Trophoblast cell (in vitro differentiated cells and primary cell): ENCODE measurements at regions not wholly inside any gene's neighbourhood (a gene's known extent, or its start where the extent isn't known, plus 50 kb on each side); places are given as distances from the start of the nearest gene placed in this dataset.

Experiments used
- DNase-seq, 2 donors: peaks; one replicate each; pipeline ENCODE4 v3.0.0-alpha.2; 2016
- H2AFZ ChIP-seq: 2 replicates; pipeline ENCODE4 v1.6.1; 2013; ENCODE audit warnings: low read length, moderate library complexity, mild to moderate bottlenecking; ENCODE audit not compliant: insufficient read depth, poor library complexity
- H2AK5ac ChIP-seq: 2 replicates; pipeline ENCODE4 v1.6.1; 2013; ENCODE audit warnings: mild to moderate bottlenecking, low read length
- H2BK120ac ChIP-seq: 2 replicates; pipeline ENCODE4 v1.6.1; 2013; ENCODE audit warnings: low read length, mild to moderate bottlenecking, moderate library complexity; ENCODE audit not compliant: insufficient read depth, poor library complexity
- H2BK12ac ChIP-seq: 2 replicates; pipeline ENCODE4 v1.6.1; 2013; ENCODE audit warnings: mild to moderate bottlenecking, low read length, moderate library complexity
- H2BK5ac ChIP-seq: 2 replicates; pipeline ENCODE4 v1.6.1; 2013; ENCODE audit warnings: low read length, low read depth, moderate library complexity, mild to moderate bottlenecking; ENCODE audit not compliant: poor library complexity
- H3K14ac ChIP-seq: 2 replicates; pipeline ENCODE4 v1.6.1; 2013; ENCODE audit warnings: mild to moderate bottlenecking, low read length
- H3K18ac ChIP-seq: 2 replicates; pipeline ENCODE4 v1.6.1; 2013; ENCODE audit warnings: mild to moderate bottlenecking, low read length
- H3K23ac ChIP-seq: 2 replicates; pipeline ENCODE4 v1.6.1; 2013; ENCODE audit warnings: low read length
- H3K27ac ChIP-seq: 2 replicates; pipeline ENCODE4 v1.5.1; 2013; ENCODE audit warnings: low read depth, mild to moderate bottlenecking, inconsistent platforms, low read length, moderate library complexity
- H3K27me3 ChIP-seq: 2 replicates; pipeline ENCODE4 v1.6.1; 2013; ENCODE audit warnings: inconsistent platforms, mild to moderate bottlenecking, low read length, moderate library complexity; ENCODE audit not compliant: insufficient read depth
- H3K36me3 ChIP-seq, 2 experiments: 1 replicate in 1 of 2; 2 replicates in 1 of 2; pipeline ENCODE4 v1.6.1; 2013; ENCODE audit warnings: low read length in 2 of 2, mild to moderate bottlenecking in 2 of 2, moderate library complexity in 1 of 2; ENCODE audit not compliant: insufficient read depth in 2 of 2, control insufficient read depth in 1 of 2
- H3K4ac ChIP-seq: 2 replicates; pipeline ENCODE4 v1.6.1; 2013; ENCODE audit warnings: low read depth, mild to moderate bottlenecking, low read length, moderate library complexity
- H3K4me1 ChIP-seq, 2 experiments: 1 replicate in 1 of 2; 2 replicates in 1 of 2; pipeline ENCODE4 v1.6.1; 2013; ENCODE audit warnings: low read length in 2 of 2, mild to moderate bottlenecking in 2 of 2, moderate library complexity in 1 of 2; ENCODE audit not compliant: insufficient read depth in 2 of 2, control insufficient read depth in 1 of 2
- H3K4me2 ChIP-seq: 2 replicates; pipeline ENCODE4 v1.6.1; 2013; ENCODE audit warnings: inconsistent platforms, mild to moderate bottlenecking, low read length, moderate library complexity
- H3K4me3 ChIP-seq: 2 replicates; pipeline ENCODE4 v1.5.1; 2013; ENCODE audit warnings: mild to moderate bottlenecking, low read depth, low read length, inconsistent platforms
- H3K79me1 ChIP-seq: one replicate; pipeline ENCODE4 v1.6.1; 2013; ENCODE audit warnings: low read length
- H3K79me2 ChIP-seq: 2 replicates; pipeline ENCODE4 v1.6.1; 2013; ENCODE audit warnings: low read length, mild to moderate bottlenecking; ENCODE audit not compliant: control insufficient read depth, insufficient read depth, poor library complexity
- H3K9ac ChIP-seq: 2 replicates; pipeline ENCODE4 v1.6.1; 2013; ENCODE audit warnings: mild to moderate bottlenecking, low read length
- H3K9me3 ChIP-seq: 2 replicates; pipeline ENCODE4 v1.6.1; 2013; ENCODE audit warnings: low read depth, mild to moderate bottlenecking, control low read depth, inconsistent platforms, low read length; ENCODE audit not compliant: insufficient read depth
- H4K12ac ChIP-seq: 2 replicates; pipeline ENCODE4 v1.6.1; 2013; ENCODE audit warnings: low read depth, mild to moderate bottlenecking, low read length, moderate library complexity
- H4K8ac ChIP-seq: 2 replicates; pipeline ENCODE4 v1.6.1; 2013; ENCODE audit warnings: low read depth, mild to moderate bottlenecking, low read length, moderate library complexity
- H4K91ac ChIP-seq: one replicate; pipeline ENCODE4 v1.6.1; 2013; ENCODE audit warnings: low read depth, mild to moderate bottlenecking, low read length, moderate library complexity
- WGBS: extraction: QIAGEN DNeasy Blood & Tissue Kit; methylation state at CpG from one replicate; pipeline ENCODE4 v1.1.7; 2013; ENCODE audit warnings: missing lambda C conversion rate; ENCODE audit not compliant: insufficient read length, insufficient coverage; ENCODE audit errors: extremely low coverage; 5-methylcytosine and 5-hydroxymethylcytosine counted together

DNA sequence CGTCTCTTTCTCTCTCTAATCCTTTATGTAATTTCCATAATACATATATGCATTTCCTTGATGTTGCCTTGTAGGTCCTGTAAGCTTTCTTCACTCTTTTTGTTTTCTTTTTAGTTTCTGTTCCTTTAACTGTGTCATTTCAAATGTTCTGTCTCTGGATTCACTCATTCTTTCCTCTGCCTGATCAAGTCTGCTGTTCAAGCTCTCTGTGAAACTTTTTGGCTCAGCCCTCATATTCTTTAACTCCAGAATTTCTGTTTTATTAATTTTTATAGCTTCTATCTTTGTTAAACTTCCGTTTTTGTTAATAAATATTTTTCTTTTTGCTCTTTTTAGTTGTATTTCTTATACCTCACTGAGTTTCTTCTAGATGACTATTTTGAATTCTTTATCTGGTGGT lies 321.3 kb upstream of the LMO3 start:
- no CpG with 5 or more reads among the region's 2 CpGs for WGBS
- no peak overlapping the region for H3K4me3 ChIP-seq
- no peak overlapping the region for H2AFZ ChIP-seq

DNA sequence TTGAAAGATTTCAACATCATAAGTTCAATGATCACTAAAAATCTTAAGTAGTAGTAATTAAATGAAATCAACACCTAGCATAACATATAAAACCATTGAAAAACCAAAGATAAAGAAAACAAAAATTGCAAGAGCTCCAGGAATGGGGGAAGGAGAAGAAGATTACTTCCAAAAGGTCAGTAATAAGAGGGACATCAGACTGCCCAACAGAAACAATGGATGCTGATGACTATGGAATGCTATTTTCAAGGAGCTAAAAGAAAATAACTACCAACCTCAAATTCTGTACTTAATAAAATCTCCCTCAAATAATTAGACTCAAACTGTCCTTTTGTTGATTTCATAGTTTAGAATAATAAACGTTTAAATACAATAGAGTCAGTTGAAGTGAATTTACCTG lies 314.5 kb upstream of the LMO3 start:
- Histone ChIP-seq H3K27me3 (no peaks in the 10 kb centered on the region), H3K23ac (no peak overlapping the region), H2BK12ac (no peak overlapping the region), H4K91ac (no peak overlapping the region), H3K4me3 (no peak overlapping the region), H3K14ac (no peak overlapping the region), H3K27ac (no peak overlapping the region), H2AK5ac (no peak overlapping the region), H3K4ac (no peak overlapping the region), H4K8ac (no peak overlapping the region), H2BK120ac (no peak overlapping the region), H3K18ac (no peak overlapping the region), H2AFZ (no peak overlapping the region), H3K9ac (no peak overlapping the region), H3K4me2 (no peak overlapping the region), H3K4me1 (no peaks in the 10 kb centered on the region), H4K12ac (no peak overlapping the region), H3K79me1 (no peaks in the 10 kb centered on the region), H3K79me2 (no peaks in the 10 kb centered on the region), H3K9me3 (peaks cover 2% of the 10 kb centered on the region), H3K36me3 (no peaks in the 10 kb centered on the region), H2BK5ac (no peak overlapping the region)
- no CpG with 5 or more reads among the region's 1 CpG for WGBS
- DNase-seq: no peak

More for the DNA sequence above, 321.3 kb upstream of the LMO3 start:
- Histone ChIP-seq H3K14ac (no peak overlapping the region), H2BK12ac (no peak overlapping the region), H3K9ac (no peak overlapping the region), H3K79me1 (no peaks in the 10 kb centered on the region), H3K27me3 (no peaks in the 10 kb centered on the region), H3K4me2 (no peak overlapping the region), H2BK5ac (no peak overlapping the region), H3K79me2 (no peaks in the 10 kb centered on the region), H4K12ac (no peak overlapping the region), H4K91ac (no peak overlapping the region), H3K36me3 (no peaks in the 10 kb centered on the region), H4K8ac (no peak overlapping the region), H3K23ac (no peak overlapping the region), H3K18ac (no peak overlapping the region), H3K4ac (no peak overlapping the region), H2BK120ac (no peak overlapping the region), H3K27ac (no peak overlapping the region), H2AK5ac (no peak overlapping the region), H3K4me1 (no peaks in the 10 kb centered on the region), H3K9me3 (peaks cover 2% of the 10 kb centered on the region)
- no peak for DNase-seq

GRCh38 chr12:16919551-16919950 lies 313.6 kb upstream of the LMO3 start:
- Histone ChIP-seq H3K9ac (no peak overlapping the region), H2AK5ac (no peak overlapping the region), H3K4me2 (no peak overlapping the region), H3K27ac (no peak overlapping the region), H4K12ac (no peak overlapping the region), H2BK12ac (no peak overlapping the region), H2BK5ac (no peak overlapping the region), H3K23ac (no peak overlapping the region), H3K27me3 (no peaks in the 10 kb centered on the region), H3K9me3 (peaks cover 2% of the 10 kb centered on the region), H3K4ac (no peak overlapping the region), H3K14ac (no peak overlapping the region), H4K91ac (no peak overlapping the region), H2BK120ac (no peak overlapping the region), H3K18ac (no peak overlapping the region), H3K79me1 (no peaks in the 10 kb centered on the region), H3K79me2 (no peaks in the 10 kb centered on the region), H3K4me1 (no peaks in the 10 kb centered on the region), H3K36me3 (no peaks in the 10 kb centered on the region), H4K8ac (no peak overlapping the region), H3K4me3 (no peak overlapping the region), H2AFZ (no peak overlapping the region)
- DNase-seq: no peak

DNA sequence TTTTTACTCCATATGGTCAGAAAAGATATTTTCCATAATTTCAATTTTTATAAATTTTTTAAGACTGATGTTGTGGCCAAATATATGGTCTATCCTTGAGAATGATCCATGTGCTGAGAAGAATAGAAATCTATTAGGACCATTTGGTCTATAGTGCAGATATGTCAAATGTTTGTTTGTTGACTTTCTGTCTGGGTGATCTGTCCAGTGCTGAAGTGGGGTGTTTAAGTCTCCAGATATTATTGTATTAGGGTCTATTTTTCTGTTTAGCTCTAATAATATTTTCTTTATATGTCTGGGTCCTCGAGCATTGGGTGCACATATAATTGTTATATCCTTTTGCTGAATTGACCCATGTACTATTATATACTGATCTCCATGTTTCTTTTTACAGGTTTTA lies 308.9 kb upstream of the LMO3 start:
- H3K23ac ChIP-seq: no peak overlapping the region
- no peaks in the 10 kb centered on the region for H3K4me1 ChIP-seq
- H2BK5ac ChIP-seq: no peak overlapping the region
- no peak overlapping the region for H3K4me3 ChIP-seq
- no peak overlapping the region for H3K14ac ChIP-seq
- H2AFZ ChIP-seq: no peak overlapping the region
- H2AK5ac ChIP-seq: no peak overlapping the region
- DNase-seq: no peak
- H4K12ac ChIP-seq: no peak overlapping the region
- no peak overlapping the region for H2BK12ac ChIP-seq
- H3K18ac ChIP-seq: no peak overlapping the region
- H3K4me2 ChIP-seq: no peak overlapping the region
- no peak overlapping the region for H3K9ac ChIP-seq
- H3K9me3 ChIP-seq: peaks cover 2% of the 10 kb centered on the region
- no peak overlapping the region for H3K4ac ChIP-seq
- H4K91ac ChIP-seq: no peak overlapping the region
- no peaks in the 10 kb centered on the region for H3K36me3 ChIP-seq
- WGBS: no CpG with 5 or more reads among the region's 1 CpG
- H3K27ac ChIP-seq: no peak overlapping the region
- H3K27me3 ChIP-seq: no peaks in the 10 kb centered on the region
- no peaks in the 10 kb centered on the region for H3K79me2 ChIP-seq
- no peak overlapping the region for H4K8ac ChIP-seq
- H2BK120ac ChIP-seq: no peak overlapping the region
- no peaks in the 10 kb centered on the region for H3K79me1 ChIP-seq
